NCI-H82 treated with DMSO at 0.1 percent for 48 hours (cell line): ENCODE measurements at regions not wholly inside any gene's neighbourhood (a gene's known extent, or its start where the extent isn't known, plus 50 kb on each side); places are given as distances from the start of the nearest gene placed in this dataset.
A peak's percentile ranks its signal among the peaks of the same experiment; 100 is the strongest.

ENCODE experiments used
- DNase-seq: peaks from one replicate; lab custom pipeline; 2025; ENCODE audit not compliant: unreplicated experiment; lab: John Stamatoyannopoulos, UW

DNA sequence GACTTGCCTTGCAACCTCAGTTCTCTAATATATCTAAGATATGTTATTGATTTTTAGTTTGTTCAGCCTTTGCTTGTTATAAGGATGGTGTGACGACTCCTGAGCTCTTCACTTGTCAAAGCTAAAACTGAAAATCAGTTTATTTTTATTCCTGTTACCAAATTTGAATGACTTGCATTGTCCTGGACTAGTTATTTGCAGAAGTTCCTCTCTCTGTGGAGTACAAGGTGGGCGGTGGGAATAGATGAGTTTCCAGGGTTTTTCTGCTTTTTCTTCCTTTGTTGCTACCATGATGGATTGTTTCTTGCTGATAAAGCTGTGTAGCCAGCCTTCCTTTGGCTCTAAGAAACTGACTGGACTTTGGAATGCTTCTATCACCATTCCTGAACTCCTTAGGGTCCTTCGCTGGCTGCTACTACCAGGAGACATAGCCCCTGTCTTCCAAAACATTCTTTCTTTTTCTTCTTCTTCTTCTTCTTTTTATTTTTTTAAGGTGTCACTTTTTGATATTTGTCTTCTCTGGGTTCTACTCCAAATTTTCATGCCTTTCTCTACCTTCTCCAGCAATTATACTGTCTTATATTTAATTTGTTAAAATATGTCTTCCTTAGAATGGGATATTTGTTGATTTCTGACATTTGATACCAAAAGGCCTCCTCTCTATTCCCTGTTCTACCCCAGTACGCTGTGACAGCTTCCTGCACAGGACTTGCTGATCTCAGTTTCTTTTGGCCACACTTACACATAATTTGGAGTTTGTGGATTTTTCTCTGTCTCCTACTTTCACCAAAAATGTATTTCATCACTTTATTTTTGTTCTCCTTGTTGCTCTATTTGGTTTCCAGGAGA, 145.1 kb upstream of the THRB start:
- no peak for DNase-seq

DNA sequence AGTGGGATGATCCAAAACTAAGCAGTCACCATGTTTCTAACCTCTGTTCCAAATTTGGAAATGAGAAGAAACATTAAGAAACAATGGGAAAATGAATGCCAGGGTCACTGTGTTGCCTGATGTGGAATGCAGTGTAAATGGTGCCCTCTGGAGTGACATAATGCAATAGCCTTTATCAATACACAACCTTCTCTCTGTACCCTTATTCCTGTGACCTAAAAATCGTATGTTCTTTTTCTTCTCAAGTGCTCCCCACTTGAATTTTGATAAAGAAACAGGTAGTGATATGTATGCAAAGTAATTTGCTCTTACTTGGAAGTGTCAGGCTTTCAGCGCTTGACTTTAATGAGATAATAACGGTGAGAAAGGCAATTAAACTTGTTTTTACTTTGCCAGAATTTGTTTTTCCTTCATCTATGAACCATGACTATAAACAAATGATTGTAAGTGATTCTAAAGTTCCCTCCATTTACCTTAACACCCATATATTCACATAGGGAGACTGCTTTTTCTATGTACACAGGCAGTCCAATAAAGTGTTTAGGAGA, 145.8 kb upstream of the THRB start:
- DNase-seq: no peak

DNA sequence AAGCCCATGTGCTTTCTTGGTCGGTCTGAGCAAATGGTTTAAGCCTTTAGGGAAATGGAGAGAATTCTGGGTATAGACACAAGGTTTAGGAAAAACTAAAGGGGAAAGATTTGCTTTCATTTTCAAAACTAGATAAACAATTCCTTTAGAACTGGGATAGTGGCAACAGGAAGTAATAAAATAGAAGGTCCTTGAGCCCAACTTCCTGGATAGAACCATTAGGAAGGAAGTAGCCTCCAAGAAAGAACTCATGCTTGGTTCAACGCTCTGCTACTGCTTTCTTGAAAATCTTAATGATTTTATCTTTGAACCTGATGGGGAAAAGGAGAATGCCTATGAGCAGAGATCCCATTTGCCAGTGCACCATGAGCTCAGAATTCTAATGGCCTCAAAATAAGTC, 147.0 kb upstream of the THRB start:
- no peak for DNase-seq

DNA sequence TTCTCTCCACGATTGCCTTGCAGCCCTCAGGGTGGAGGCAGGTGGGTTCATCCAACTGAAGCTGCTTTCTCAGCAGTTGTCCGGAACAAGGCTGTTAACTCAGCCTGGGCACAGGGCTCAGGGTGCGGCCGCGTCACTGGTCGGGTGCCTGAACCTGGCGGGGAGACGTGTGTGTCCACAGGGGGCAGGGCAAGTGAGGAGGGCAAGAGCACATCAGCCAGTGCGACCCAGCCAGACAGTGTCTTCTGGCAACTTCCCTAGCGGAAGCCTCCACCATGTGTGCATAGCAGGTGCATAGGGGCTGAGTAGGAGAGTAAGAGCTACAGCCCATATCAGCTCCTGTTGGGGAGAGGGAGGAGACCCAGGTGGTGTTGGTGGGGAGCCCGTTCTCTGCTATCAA, 150.4 kb upstream of the THRB start:
- no peak for DNase-seq

DNA sequence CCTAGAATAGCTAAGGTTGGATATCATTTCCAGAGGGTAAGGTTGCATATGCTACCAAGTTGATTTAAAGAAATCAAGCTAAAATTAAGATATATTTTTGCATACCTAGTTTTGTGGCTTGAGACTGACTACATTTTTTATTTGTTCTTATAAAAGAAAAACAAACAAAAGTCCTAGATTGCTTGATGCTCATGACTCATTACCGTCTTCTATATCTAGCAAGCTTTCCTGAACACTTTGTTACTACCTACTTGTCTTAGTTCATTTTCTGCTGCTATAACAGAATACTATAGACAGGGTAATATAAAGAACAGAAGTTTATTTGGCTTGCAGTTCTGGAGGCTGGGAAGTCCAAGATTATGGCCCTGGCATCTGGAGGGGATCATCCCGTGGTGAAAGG, 152.1 kb upstream of the THRB start:
- no peak for DNase-seq

DNA sequence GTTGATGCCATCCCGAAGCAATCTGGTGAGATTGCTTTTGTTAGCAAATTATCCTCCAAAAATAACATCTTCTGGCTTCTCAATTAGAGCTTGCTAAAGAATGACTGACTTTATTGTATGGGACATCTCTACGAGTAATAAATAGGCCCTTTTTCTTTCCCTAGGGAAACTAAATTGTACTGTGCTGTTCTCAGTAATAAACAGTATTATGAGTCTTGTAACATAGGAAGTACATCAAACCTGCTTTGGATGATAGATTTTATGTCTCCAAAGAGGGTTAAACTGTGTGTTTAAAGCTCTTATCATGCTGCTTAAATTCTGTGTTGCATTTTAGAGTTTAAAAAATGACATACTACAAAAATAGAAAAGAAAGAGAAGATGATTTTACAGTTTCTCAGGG, 153.4 kb upstream of the THRB start:
- DNase-seq: no peak

DNA sequence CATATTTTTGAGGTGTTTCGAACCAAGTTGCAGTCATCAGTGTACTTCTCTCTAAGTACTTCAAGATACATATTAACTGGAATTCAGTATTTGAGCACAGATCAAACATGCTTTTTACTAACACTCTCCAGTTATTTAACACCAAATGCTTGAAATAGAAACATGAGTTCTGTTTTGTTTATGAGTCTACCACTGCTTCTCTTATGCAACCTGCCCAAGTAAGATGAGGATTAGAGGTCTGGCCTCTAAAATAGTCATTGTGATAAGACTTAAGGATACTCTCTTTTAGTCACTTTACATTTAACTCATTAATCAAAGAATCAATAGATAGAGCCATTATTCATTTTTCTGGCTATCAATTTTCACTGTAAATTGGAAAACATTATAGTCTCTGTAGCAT, 156.2 kb upstream of the THRB start:
- DNase-seq: no peak

DNA sequence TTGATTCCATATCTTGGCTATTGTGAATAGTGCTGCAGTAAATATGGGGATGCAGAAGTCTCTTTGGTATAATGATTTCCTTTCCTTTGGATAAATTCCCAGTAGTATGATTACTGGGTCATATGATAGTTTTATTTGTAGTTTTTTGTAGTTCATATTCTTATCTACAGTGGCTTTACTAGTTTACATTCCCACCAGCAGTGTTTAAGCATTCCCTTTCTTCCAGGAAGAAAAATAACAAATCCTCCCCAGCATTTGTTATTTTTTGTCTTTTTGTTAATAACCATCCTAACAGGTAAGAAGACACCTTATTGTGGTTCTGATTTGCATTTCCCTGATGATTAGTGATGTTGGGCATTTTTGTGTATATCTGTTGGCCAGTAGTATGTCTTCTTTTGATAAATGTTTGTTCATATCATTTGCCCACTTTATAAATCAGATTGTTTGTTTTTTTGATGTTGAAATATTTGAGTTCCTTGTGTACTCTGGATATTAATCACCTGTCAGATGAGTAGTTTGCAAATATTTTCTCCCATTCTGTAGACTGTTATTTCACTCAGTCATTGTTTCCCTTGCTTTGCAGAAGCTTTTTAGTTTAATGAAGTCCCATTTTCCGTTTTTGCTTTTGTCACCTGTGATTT, 163.3 kb upstream of the THRB start:
- DNase-seq: no peak

DNA sequence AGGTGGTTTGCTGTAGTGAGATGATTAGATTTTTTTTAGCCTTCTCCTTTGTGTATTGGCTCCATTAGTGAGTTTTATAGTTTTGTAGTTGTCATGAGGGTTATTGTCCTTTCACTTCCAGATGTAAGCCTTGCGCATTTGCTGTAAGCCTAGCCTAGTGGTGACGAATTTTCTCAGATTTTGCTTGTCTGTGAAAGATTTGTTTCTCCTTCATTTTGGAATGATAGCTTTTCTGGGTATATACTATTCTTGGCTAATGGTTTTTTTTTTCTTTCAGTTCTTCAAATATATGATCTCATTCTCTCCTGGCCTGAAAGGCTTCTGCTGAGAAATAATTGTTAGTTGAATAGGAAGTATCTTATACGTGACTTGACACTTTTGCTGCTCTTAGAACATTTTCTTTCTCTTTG, 166.5 kb upstream of the THRB start:
- DNase-seq: no peak

DNA sequence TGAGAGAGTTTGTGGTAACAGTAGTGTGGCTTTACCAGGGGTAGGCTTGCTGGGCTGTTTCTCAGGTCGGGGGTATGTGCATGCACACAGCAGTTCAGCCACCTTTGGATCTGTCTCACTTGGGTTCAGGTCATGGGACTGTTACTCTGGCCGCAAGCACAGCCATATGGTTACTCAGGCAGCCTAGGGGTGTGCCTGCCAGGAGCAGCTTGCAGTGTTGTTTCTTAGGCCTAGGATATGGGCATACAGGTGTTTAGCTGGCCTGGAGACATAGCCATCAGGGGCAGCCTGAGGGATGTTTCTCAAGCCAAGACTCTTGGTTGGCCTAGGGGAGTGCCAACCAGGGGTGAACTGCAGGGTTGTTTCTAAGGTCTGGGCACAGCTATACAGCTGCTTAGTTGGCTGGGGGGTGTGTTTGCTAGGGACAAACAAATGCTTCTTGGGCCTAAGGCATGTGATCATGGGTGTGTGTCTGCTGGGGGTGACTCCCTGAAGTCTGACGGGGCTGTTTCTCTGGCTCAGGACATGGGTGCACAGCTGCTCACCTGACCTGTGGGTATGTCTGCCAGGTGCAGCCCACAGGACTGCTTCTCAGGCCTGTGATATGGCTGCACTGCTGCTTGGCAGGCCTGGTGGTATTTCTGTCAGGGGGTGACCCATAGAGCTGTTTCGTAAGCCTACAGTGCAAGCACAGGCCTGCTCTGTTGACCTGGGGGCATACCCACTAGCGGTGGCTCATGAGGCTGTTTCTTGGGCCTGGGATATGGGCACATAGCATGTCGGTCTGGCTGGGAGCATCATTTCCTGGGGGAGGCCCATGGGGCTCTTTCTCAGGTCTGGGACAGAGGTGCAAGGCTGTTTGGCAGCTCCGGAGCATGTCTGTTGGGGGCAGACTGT, 168.0 kb upstream of the THRB start:
- no peak for DNase-seq

DNA sequence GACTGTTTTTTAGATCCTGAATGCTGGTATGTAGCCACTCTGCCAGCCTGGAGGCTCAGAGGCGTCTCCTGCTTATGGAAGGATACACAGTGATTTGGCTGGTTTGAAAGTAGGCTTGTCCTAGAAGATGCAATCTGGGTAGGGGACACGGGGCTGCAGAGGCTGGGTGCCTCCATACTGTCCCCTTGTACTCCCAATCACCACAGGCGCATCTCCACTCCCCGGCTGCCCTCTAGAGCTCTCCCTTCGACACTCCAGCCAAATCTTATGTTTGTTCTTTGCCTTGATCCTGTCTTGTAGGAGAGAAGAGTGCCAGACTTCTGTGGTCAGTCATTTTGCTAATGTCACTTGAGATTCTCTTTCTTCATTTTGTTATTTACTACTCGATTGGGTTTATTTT, 168.8 kb upstream of the THRB start:
- DNase-seq: no peak

DNA sequence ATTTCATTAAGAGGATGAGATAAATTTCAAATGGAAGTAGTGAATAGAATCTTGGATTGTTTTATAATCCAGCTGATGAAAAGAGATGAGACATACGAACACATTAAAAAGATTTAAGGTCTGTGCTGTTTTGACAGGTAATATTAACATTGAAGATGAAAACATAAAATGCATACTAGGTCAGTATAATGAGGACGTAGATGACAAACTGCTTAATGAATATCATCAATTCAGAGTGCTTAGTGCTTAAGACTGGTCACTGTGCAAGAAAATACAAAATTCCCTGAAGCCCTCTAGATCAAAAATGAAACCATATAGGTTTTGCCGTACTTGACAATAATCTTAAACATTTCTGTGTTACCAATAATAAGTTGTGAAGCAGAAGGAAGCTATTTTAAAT, 173.4 kb upstream of the THRB start:
- no peak for DNase-seq

DNA sequence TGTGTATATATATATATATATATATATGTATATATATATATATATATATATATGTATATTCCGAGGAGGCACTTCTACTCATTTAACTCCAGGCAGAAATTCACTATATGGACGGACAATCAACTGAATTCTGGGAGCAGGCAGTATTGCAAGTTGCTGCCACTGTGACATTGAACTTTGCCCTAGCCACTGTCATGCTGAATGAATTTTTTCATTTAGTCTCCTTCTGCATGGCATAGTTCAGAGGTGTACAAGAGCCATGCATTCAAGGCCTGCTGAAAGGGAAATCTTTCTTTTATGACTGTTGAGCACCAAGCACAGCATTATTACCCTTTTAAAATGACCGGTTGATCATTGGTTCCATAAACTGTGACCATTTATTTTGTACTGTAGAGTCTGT, 176.2 kb upstream of the THRB start:
- DNase-seq: no peak

DNA sequence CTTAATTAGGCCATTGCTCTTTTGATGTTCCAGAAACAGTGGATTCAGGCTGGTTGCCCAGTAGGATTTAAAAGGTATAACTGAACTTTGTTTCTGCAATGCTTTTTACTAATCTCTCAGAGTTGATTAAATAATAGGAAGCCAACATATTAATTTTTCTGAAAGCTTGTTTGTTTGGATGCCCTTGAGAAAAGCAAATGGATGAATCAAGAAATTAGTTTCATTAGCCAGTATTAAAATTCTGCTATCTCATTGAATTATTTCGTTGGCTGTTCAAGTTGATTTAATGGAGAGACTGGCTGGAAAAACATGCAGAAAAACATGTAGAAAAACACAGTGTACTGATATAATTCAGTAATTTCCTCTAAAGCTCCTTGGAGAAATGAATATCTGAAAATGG, 178.9 kb upstream of the THRB start:
- no peak for DNase-seq

DNA sequence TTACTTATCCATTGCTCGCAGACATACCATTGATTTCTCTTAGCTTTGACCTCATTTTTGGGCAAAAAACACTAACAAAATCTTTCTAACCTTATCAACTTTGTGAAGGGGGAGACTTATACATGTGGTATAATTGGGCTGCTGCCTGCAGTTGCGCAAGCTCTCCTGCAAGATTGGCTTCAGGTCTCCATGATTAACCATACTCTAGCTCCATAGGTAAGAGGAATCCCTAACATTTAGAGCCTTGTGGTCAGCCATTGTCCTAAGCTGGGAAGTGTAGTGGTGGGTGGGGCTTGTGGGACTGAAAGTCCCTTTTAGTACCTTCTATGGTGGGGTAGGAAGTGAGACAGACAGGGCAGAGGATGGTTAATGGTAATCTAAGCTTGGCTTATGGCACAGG, 179.6 kb upstream of the THRB start:
- DNase-seq: no peak

DNA sequence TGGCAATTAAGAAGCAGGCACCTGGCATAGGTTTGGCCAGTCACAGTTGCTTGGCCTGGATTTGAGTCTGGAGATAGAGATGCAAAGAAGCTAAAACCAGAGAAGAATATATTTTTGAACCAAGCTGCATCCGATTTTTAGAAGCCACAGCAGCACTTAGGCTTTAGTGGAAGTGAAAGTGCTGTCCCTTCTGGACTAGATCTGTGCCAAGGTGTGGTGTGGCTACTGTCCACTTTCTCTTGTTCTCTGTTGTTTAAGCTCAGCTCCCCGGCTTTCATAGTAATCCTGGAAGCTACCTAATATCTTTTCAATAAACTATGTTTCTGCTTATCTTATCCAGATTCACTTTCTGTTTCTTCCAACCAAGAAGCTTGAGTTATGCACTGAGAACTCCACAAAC, 183.4 kb upstream of the THRB start:
- DNase-seq: no peak

DNA sequence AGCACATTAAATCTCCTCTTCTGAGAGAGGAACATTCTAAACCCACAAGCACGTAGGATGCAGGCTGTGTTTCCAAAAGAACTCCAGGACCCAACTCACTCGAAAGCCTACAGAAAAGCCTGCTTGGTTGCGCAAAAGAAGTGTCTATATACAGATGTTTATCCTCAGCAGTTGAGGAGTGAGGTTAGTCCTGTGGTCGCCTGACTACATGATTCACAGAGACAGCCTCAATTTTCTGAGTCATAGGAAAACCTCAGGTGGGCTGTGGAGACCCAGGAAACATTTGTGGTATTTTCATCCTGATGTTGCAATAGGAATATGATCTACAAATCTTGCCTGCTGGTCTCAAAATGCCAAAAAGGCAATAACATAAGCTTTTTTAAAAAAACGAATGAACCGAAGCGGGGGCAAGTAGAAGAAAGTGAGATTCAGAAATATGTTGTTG, 183.8 kb upstream of the THRB start:
- no peak for DNase-seq

DNA sequence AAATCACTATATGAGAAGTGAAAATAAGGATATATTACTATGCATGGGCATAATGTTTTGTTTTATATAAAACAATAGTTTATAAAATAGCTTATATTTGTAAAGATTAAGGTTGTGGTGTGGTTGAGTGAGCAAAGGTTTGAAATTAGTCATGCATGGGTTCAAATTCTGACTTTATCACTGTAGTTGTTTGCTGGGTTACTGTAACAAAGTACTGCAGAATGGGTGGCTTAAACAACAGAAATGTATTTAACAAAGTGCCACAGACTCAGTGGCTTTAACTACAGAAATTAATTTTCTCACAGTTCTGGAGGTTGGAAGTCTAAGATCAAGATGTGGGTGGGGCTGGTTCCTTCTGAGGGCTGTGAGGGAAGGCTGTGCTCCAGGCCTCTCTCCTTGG, 184.8 kb upstream of the THRB start:
- no peak for DNase-seq

DNA sequence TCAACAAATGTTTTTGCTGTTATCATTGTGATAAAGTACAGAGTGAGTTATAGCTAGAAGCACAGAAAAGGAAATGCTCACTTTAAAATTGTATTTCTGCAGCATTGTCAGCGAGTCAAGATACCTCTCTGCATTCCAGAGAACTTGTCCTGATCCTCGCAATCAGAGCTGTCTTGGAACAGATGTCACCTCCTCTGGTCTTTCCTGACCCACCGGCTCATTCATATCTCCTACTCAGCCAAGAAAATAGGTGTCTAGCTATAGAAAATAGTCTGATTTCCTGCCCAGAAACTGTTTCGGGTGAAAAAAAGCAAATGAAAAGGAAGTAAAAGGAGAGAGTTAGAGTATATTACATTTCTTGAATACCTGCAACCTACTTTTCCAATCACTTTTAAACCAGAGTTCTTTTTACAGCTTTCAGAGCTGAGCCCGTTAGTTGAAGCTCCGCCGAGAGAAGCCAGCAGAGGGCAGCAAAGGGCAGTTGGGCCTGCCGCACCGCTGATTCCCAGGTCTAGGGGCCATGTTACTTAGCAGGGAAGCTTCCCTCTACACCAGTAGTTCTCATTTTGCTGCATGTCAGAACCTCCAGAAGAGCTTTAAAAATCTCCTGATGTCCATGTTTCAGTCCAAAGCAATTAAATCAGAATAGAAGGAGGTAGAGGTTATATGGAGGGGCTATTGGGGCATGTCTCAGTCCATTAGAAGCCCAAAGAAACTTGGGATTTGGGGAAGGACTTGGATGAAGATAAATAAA, 185.7 kb upstream of the THRB start:
- peak; percentile 15 for DNase-seq

DNA sequence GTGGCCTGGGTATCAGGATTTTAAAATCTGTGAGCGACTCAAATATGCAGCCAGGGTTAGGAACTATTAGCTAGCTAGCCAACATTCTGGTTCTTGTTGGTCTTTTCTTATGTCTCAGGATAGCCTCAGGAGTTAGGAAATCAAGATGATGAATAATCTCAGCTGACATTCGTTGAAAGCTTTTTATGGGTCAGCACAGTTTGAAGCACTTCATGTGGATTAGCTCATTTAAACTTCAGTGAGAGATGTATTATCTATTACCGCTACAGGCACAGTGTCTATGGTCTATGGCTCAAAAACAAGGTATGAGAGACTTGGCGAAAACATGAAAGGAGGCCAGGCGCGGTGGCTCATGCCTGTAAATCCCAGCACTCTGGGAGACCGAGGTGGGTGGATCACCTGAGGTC, 187.5 kb upstream of the THRB start:
- DNase-seq: no peak

DNA sequence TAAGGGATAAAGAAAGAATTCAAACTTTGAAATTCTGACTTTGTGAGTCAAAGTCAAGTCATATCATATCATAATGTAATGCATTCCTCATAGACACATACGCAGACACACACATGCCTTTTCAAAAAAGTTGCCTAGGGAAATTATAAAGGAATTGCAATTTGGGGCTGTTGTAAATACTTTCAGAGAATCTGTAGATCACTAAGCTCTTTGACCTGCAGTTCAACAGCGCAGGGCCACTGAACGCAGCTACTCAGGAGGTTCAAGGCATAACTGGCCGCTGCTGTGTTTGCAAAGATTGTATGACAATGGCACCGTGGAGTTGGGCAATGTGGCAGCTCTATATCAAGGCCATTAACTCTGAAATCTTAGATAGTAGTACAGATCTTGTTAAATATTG, 188.4 kb upstream of the THRB start:
- DNase-seq: no peak
